ENCODE measurements at regions not wholly inside any gene's neighbourhood (a gene's known extent, or its start where the extent isn't known, plus 50 kb on each side); places are given as distances from the start of the nearest gene placed in this dataset.
A peak's percentile ranks its signal among the peaks of the same experiment; 100 is the strongest.

DNA sequence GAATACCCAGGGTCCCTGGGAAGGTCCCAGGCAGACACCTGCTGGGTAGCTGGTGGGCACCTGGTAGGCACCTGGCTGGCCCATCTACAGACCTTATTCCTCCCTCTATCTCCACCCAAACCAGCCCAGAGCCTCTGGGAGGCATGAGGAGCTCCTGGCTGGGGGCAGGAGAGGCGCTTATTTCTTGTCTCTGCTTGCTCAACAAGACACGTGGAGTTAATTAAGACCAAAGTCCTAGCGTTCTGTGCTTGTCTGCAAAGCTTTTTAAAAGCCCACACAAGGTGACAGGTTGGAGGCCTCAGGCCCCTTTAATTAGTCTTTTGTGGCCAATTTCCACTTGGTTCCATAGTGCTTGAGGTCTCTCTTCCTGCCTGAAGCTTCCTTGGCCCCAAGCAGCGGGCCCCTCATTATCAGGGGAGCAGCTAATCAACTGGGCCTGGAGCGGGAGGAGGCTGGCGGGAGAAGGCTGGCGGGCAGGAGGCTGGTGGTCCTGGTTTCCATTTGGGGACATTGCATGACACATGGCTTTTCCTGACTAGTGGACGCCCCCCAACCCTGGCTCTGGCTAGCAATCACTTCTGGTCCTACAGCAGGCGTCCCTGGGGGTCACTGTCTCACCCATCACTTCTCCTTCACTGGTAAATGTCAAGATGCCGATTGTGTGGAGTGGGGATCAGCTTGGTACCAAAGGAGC lies 65.4 kb upstream of the HDAC4 start:
- no peaks in the 10 kb centered on the region for H3K36me3 ChIP-seq
- peak overlapping the region in 2 of 4 donors; percentile 38 to 47 for H3K27ac ChIP-seq
- H3K9me3 ChIP-seq: no peaks in the 10 kb centered on the region
- no peak for TF ChIP-seq POLR2A (IDR thresholded peaks at IDR 0.05)
- TF ChIP-seq, protein P1, sequence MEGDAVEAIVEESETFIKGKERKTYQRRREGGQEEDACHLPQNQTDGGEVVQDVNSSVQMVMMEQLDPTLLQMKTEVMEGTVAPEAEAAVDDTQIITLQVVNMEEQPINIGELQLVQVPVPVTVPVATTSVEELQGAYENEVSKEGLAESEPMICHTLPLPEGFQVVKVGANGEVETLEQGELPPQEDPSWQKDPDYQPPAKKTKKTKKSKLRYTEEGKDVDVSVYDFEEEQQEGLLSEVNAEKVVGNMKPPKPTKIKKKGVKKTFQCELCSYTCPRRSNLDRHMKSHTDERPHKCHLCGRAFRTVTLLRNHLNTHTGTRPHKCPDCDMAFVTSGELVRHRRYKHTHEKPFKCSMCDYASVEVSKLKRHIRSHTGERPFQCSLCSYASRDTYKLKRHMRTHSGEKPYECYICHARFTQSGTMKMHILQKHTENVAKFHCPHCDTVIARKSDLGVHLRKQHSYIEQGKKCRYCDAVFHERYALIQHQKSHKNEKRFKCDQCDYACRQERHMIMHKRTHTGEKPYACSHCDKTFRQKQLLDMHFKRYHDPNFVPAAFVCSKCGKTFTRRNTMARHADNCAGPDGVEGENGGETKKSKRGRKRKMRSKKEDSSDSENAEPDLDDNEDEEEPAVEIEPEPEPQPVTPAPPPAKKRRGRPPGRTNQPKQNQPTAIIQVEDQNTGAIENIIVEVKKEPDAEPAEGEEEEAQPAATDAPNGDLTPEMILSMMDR (IDR thresholded peaks at IDR 0.05): no peak
- peaks cover 0 to 25% (median 3%) of the 10 kb centered on the region in 4 donors for H3K4me1 ChIP-seq
- peak in 2 of 3 donors; percentile 36 to 43 for DNase-seq
- H3K4me3 ChIP-seq: no peak overlapping the region
- H3K27me3 ChIP-seq: no peaks in the 10 kb centered on the region

DNA sequence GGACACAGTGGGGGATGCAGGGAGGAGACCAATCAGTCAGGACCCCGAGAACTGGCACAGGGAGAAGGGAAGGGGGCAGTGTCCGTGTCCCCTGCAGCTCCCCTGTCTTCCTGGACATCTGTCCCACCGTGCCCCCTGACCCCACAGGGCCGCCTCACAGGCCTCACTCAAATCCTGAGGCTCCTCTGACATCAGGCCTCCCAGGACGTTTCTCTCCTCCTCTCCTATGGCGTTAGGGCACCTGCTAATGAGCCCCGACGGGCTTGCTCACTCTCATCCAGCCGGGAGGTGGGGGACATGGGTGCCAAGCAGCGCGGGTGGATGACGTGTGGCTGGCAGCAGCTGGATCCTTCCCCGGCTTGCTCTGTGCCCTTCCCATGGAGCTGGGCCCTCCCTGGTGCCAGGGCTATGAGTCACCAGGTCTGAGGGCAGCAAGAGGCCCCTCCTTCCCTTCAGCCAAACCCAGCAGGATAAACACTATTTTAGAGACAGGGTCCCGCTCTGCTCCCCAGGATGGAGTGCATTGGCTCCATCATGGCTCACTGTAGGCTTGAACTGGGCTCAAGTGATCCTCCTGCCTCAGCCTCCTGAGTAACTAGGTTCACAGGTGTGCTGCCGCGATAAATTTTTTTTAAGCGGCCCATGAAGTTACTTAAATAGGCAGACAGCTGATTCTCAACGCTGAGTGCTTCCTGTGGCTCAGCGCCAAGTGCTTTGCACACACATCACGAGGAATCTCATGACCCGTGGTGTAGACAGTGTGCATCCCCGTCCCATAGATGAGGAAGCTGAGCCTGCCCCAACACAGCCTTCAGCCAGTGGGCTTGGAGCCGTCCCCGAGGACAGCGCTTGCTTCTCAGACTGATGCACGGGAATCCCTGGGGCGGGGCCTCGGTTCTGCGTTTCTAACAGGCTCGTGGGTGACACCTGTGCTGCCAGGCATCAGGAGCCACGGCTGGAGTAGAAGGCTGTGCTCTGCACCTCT lies 64.5 kb upstream of the HDAC4 start:
- no peak for TF ChIP-seq POLR2A (IDR thresholded peaks at IDR 0.05)
- TF ChIP-seq, protein P1 (IDR thresholded peaks at IDR 0.05): no peak
- Histone ChIP-seq H3K36me3 (no peaks in the 10 kb centered on the region), H3K4me1 (peaks cover 0 to 25% (median 3%) of the 10 kb centered on the region in 4 donors), H3K27ac (peak overlapping the region in 2 of 4 donors; percentile 38 to 47), H3K9me3 (no peaks in the 10 kb centered on the region), H3K4me3 (no peak overlapping the region), H3K27me3 (no peaks in the 10 kb centered on the region)
- DNase-seq: peak; percentile 38 to 80 (median 59)

DNA sequence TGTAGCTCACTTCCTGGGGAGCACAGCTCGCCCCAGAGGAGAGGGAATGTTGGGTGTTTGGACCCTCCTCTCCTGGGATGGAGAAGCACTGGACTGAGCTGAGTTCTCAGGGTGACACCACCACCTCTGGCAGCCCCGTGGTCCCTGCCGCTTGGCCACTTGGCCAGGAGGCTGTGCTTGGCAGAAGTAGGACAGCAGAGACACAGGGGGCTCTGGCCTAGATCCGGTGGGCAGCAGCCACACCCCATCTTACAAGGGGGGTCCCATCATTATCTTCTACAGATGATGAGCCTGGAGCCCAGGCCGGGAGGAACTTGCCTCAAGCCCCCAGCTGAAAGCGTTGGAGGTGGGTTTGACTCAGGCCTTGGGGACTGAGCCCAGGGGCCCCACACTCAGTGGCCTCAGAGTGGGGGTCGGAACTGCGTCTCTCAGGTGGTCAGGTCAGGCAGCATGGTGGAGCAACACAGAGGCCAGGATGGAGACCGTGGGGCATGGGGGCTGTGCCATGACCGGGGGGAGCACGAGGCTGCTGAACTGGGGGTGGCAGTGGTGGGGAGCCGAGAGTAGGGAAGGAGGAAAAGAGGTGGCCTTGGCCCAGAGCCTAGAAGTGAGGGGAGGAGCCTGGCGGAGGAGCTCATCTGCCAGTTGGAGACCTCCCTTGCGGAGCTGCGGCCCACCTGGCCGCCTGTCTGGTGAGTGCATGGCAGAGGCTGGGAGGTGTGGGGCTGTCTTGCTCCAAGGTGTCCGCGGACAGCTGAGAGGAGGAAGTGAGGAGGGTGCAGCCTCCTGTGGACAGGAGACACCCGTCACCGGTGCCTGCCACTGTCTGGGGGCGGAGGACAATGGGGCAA lies 63.6 kb upstream of the HDAC4 start:
- DNase-seq: peak in 1 of 3 donors; percentile 43
- Histone ChIP-seq H3K36me3 (no peaks in the 10 kb centered on the region), H3K4me3 (no peak overlapping the region), H3K9me3 (no peaks in the 10 kb centered on the region), H3K27ac (peak overlapping the region in 2 of 4 donors; percentile 38 to 47), H3K27me3 (no peaks in the 10 kb centered on the region), H3K4me1 (peaks cover 0 to 25% (median 3%) of the 10 kb centered on the region in 4 donors)
- no peak for TF ChIP-seq POLR2A (IDR thresholded peaks at IDR 0.05)
- TF ChIP-seq, protein P1 (IDR thresholded peaks at IDR 0.05): no peak

DNA sequence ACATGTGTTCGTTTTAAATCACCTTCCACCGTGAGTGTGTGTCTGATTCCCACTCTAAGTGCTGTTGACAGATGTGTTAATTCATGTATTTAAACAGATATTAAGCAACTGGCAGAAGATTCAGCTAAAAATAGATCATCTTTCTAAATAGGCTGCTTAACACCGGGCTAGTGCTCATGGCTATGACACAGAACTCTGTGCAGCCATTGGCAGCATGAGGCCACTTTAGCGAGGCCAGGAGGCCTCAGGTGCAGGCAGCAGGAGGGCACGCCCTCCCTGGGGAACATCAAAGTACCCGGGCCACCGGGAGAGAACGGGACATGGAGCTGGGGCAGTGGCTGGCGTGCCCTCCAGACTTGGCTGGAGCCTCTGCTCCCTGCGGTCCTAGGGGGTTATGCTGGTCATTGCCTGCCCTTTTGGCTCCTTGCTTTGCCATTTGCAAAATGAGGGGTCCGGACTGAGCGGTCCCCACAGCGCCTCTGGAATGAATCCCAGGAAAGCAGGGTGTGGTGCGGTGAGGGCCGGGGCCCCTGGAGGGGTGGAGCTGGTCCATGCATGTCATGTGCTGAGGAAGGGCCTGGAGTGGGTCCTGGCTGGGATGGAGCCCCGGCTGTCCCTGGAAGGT lies 62.8 kb upstream of the HDAC4 start:
- Histone ChIP-seq H3K27me3 (no peaks in the 10 kb centered on the region), H3K4me3 (no peak overlapping the region), H3K9me3 (no peaks in the 10 kb centered on the region), H3K27ac (no peak overlapping the region), H3K36me3 (no peaks in the 10 kb centered on the region), H3K4me1 (peaks cover 0 to 25% (median 3%) of the 10 kb centered on the region in 4 donors)
- DNase-seq: peak; percentile 3 to 48 (median 39)
- TF ChIP-seq, protein P1 (IDR thresholded peaks at IDR 0.05): no peak
- TF ChIP-seq POLR2A (IDR thresholded peaks at IDR 0.05): no peak
